ENCODE measurements at regions not wholly inside any gene's neighbourhood (a gene's known extent, or its start where the extent isn't known, plus 50 kb on each side); places are given as distances from the start of the nearest gene placed in this dataset.

- H3K4me3 ChIP-seq = no peak overlapping the region
- TF ChIP-seq POLR2A (IDR thresholded peaks at IDR 0.05) (no peak), CTCF (IDR thresholded peaks at IDR 0.05) (no peak)
- H3K4me1 ChIP-seq (replicated peaks in 1 of 2) = no peaks in the 10 kb centered on the region
- H3K9me3 ChIP-seq (replicated peaks in 1 of 3) = no peaks in the 10 kb centered on the region
- no peaks in the 10 kb centered on the region for H3K27me3 ChIP-seq
- no peaks in the 10 kb centered on the region for H3K36me3 ChIP-seq (replicated peaks in 1 of 2)
- peak in 1 of 7 donors; percentile 11 for DNase-seq
- intact Hi-C loops (cut with DNase I) = no loop called here
- WGBS, 4 donors = 55 to 82% (median 75%) methylated on average over 6 to 7 of the region's 7 CpGs
- H3K27ac ChIP-seq = no peak overlapping the region
Observed at GRCh38 chr22:49117486-49117885, 710.2 kb downstream of the BRD1 start.

- Histone ChIP-seq H3K27ac (no peak overlapping the region), H3K4me3 (no peak overlapping the region), H3K4me1 (replicated peaks in 1 of 2) (no peaks in the 10 kb centered on the region), H3K27me3 (no peaks in the 10 kb centered on the region), H3K36me3 (replicated peaks in 1 of 2) (no peaks in the 10 kb centered on the region), H3K9me3 (replicated peaks in 1 of 3) (no peaks in the 10 kb centered on the region)
- intact Hi-C loops (cut with DNase I) = no loop called here
- 73 to 86% (median 77%) methylated on average over 17 to 19 of the region's 19 CpGs for WGBS, 4 donors
- DNase-seq = peak in 1 of 7 donors; percentile 24
- TF ChIP-seq POLR2A (IDR thresholded peaks at IDR 0.05) (no peak), CTCF (IDR thresholded peaks at IDR 0.05) (no peak)
Observed at GRCh38 chr22:49116486-49117120, 711.1 kb downstream of the BRD1 start.

- TF ChIP-seq POLR2A (IDR thresholded peaks at IDR 0.05) (no peak), CTCF (IDR thresholded peaks at IDR 0.05) (no peak)
- WGBS, 4 donors = 86 to 93% (median 91%) methylated on average over 17 to 19 of the region's 19 CpGs
- intact Hi-C loops (cut with DNase I) = no loop called here
- Histone ChIP-seq H3K36me3 (replicated peaks in 1 of 2) (no peaks in the 10 kb centered on the region), H3K9me3 (replicated peaks in 1 of 3) (no peaks in the 10 kb centered on the region), H3K4me1 (replicated peaks in 1 of 2) (no peaks in the 10 kb centered on the region), H3K4me3 (no peak overlapping the region), H3K27me3 (no peaks in the 10 kb centered on the region), H3K27ac (no peak overlapping the region)
- DNase-seq = peak in 1 of 7 donors; percentile 37
Observed at GRCh38 chr22:49116021-49116420, 711.7 kb downstream of the BRD1 start.

GRCh38 chr22:49115197-49115596 is 712.5 kb downstream of the BRD1 start:
- Histone ChIP-seq H3K9me3 (replicated peaks in 1 of 3) (no peaks in the 10 kb centered on the region), H3K27ac (no peak overlapping the region), H3K36me3 (replicated peaks in 1 of 2) (no peaks in the 10 kb centered on the region), H3K4me3 (no peak overlapping the region), H3K27me3 (no peaks in the 10 kb centered on the region), H3K4me1 (replicated peaks in 1 of 2) (no peaks in the 10 kb centered on the region)
- TF ChIP-seq POLR2A (IDR thresholded peaks at IDR 0.05) = no peak
- no peak for TF ChIP-seq CTCF (IDR thresholded peaks at IDR 0.05)
- DNase-seq = peak in 1 of 7 donors; percentile 4
- 79 to 81% (median 81%) methylated on average over 6 to 7 of the region's 7 CpGs for WGBS, 4 donors
- intact Hi-C loops (cut with DNase I) = no loop called here

All from adrenal gland (tissue), 9 donors.